D341Med (cell line): ENCODE measurements at regions not wholly inside any gene's neighbourhood (a gene's known extent, or its start where the extent isn't known, plus 50 kb on each side); places are given as distances from the start of the nearest gene placed in this dataset.
"Not testable (repeated sequence)": the region's sequence is repeated elsewhere in the genome, so short reads cannot be mapped to it uniquely, and the experiment has no call there.

ENCODE experiments used
- DNase-seq: peaks from one replicate; pipeline ENCODE4 v3.0.0; 2012; ENCODE audit warnings: low spot score

GRCh38 chr1:60809204-60809980 lies 273.0 kb upstream of the NFIA start:
- no peak for DNase-seq

GRCh38 chr1:60808676-60809075 lies 273.7 kb upstream of the NFIA start:
- no peak for DNase-seq

- no peak for DNase-seq
Observed at GRCh38 chr1:60802884-60803283, 279.5 kb upstream of the NFIA start.

- DNase-seq: no peak
Observed at GRCh38 chr1:60797351-60797750, 285.0 kb upstream of the NFIA start.

- DNase-seq: no peak
Observed at GRCh38 chr1:60791226-60791625, 291.1 kb upstream of the NFIA start.

- DNase-seq: not testable (repeated sequence)
Observed at GRCh38 chr1:60773099-60773498, 309.3 kb upstream of the NFIA start.

- no peak for DNase-seq
Observed at GRCh38 chr1:60769082-60769481, 313.3 kb upstream of the NFIA start.

- DNase-seq: no peak
Observed at GRCh38 chr1:60765204-60765603, 317.2 kb upstream of the NFIA start.

- DNase-seq: no peak
Observed at GRCh38 chr1:60764489-60764888, 317.9 kb upstream of the NFIA start.

- DNase-seq: no peak
Observed at GRCh38 chr1:60763741-60764140, 318.6 kb upstream of the NFIA start.

GRCh38 chr1:60762911-60763310 lies 319.4 kb upstream of the NFIA start:
- no peak for DNase-seq

GRCh38 chr1:60762176-60762575 lies 320.2 kb upstream of the NFIA start:
- DNase-seq: no peak

- DNase-seq: no peak
Observed at GRCh38 chr1:60759291-60759690, 323.1 kb upstream of the NFIA start.

GRCh38 chr1:60757485-60757884 lies 324.9 kb upstream of the NFIA start:
- DNase-seq: no peak

GRCh38 chr1:60753036-60753900 lies 329.1 kb upstream of the NFIA start:
- DNase-seq: no peak

GRCh38 chr1:60751306-60751705 lies 331.1 kb upstream of the NFIA start:
- no peak for DNase-seq

- no peak for DNase-seq
Observed at GRCh38 chr1:60747353-60747752, 335.0 kb upstream of the NFIA start.

- DNase-seq: peak; percentile 14
Observed at GRCh38 chr1:60746278-60746791, 336.0 kb upstream of the NFIA start.

GRCh38 chr1:60745484-60745883 lies 336.9 kb upstream of the NFIA start:
- no peak for DNase-seq

GRCh38 chr1:60742339-60742738 lies 340.0 kb upstream of the NFIA start:
- DNase-seq: no peak

- DNase-seq: no peak
Observed at GRCh38 chr1:60740154-60740553, 342.2 kb upstream of the NFIA start.

GRCh38 chr1:60739729-60740128 lies 342.6 kb upstream of the NFIA start:
- DNase-seq: no peak

GRCh38 chr1:60732977-60733401 lies 349.4 kb upstream of the NFIA start:
- no peak for DNase-seq
